ENCODE measurements at regions not wholly inside any gene's neighbourhood (a gene's known extent, or its start where the extent isn't known, plus 50 kb on each side); places are given as distances from the start of the nearest gene placed in this dataset.

DNA sequence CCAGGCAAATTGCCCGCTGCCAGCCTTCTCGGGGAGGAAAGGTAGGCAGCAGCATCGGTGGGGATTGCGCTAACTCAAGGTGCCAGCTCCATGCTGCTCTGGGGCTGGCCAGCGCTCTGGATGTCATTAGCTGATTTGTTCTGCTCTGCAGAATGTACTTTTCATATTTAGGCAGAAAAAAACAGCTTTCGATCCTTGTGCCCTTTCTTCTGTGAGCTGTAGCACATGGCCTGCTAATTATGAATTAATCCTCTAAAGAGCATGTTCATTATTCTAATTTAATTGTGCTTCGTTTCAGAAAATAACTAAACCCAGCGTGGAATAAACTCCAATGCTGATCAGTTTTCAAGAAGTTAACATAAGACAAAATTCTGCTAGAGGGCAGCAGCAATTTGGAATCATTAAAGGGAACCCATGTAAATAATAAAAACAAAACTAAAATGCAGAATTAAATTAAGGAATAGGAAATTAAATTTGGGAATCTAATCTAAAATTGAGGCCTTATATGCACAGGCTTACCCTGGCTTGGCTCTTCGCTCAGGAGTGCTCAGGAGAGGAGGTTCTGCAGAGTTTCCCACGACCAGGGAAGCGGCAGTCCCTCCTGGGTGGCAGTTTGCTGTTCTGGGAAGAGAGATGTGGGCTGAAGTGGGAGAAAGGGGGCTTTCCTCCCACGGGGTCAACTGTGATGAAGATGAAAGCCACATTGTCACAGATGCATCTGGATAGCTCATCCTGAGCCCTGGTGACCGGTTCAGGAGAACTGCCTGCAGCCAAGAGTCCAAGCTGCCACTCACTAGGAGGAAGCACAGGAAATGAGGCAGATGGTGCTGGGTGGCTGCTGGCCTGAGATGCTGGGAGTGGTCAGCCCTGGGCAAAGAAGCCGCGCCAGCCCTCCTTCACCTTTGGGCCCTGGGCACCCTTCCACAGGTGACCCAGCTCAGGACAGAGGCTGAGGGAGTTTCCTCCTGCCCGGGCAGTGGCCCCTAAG is 93.2 kb upstream of the PKDCC start:
- no peak for DNase-seq
- H3K4me3 ChIP-seq (ENCODE audit: insufficient read depth, low read depth, low read length): no peak overlapping the region
- no peaks in the 10 kb centered on the region for H3K36me3 ChIP-seq (replicated peaks; ENCODE audit: control insufficient read depth, insufficient read depth, low read length)
- no peaks in the 10 kb centered on the region for H3K27me3 ChIP-seq (ENCODE audit: control insufficient read depth, insufficient read depth, low read length)

- Histone ChIP-seq H3K36me3 (replicated peaks; ENCODE audit: control insufficient read depth, insufficient read depth, low read length) (no peaks in the 10 kb centered on the region), H3K27me3 (ENCODE audit: control insufficient read depth, insufficient read depth, low read length) (no peaks in the 10 kb centered on the region), H3K4me3 (ENCODE audit: insufficient read depth, low read depth, low read length) (no peak overlapping the region)
- no peak for DNase-seq
Measured at GRCh38 chr2:41955316-41956043, 92.3 kb upstream of the PKDCC start.

DNA sequence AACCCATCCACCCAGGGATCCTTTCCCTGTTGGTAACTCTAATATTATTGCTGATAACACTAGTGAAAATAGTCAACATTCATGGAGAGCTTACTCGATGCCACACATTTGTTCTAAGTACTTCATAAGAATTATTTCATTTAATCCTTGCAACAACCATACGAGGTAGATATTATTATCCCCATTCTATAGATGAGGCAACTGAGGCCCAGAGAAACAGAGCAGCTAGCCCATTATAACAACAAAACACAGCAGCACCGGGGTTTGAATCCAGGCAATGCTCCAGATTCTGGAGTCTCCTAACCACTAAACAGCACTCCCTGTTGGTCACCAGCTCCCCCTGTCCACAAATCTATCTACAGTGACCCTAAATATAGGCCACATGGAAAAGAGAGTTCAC is 90.4 kb upstream of the PKDCC start:
- H3K4me3 ChIP-seq (ENCODE audit: insufficient read depth, low read depth, low read length): no peak overlapping the region
- no peaks in the 10 kb centered on the region for H3K27me3 ChIP-seq (ENCODE audit: control insufficient read depth, insufficient read depth, low read length)
- H3K36me3 ChIP-seq (replicated peaks; ENCODE audit: control insufficient read depth, insufficient read depth, low read length): no peaks in the 10 kb centered on the region
- DNase-seq: no peak

GRCh38 chr2:41958251-41958650 is 89.6 kb upstream of the PKDCC start:
- H3K27me3 ChIP-seq (ENCODE audit: control insufficient read depth, insufficient read depth, low read length): no peaks in the 10 kb centered on the region
- DNase-seq: no peak
- no peaks in the 10 kb centered on the region for H3K36me3 ChIP-seq (replicated peaks; ENCODE audit: control insufficient read depth, insufficient read depth, low read length)
- no peak overlapping the region for H3K4me3 ChIP-seq (ENCODE audit: insufficient read depth, low read depth, low read length)

- no peak overlapping the region for H3K4me3 ChIP-seq (ENCODE audit: insufficient read depth, low read depth, low read length)
- no peaks in the 10 kb centered on the region for H3K36me3 ChIP-seq (replicated peaks; ENCODE audit: control insufficient read depth, insufficient read depth, low read length)
- no peak for DNase-seq
- no peaks in the 10 kb centered on the region for H3K27me3 ChIP-seq (ENCODE audit: control insufficient read depth, insufficient read depth, low read length)
Measured at GRCh38 chr2:41958775-41959174, 89.0 kb upstream of the PKDCC start.

GRCh38 chr2:41959760-41960159 is 88.1 kb upstream of the PKDCC start:
- H3K36me3 ChIP-seq (replicated peaks; ENCODE audit: control insufficient read depth, insufficient read depth, low read length): no peaks in the 10 kb centered on the region
- no peaks in the 10 kb centered on the region for H3K27me3 ChIP-seq (ENCODE audit: control insufficient read depth, insufficient read depth, low read length)
- no peak overlapping the region for H3K4me3 ChIP-seq (ENCODE audit: insufficient read depth, low read depth, low read length)
- DNase-seq: no peak

DNA sequence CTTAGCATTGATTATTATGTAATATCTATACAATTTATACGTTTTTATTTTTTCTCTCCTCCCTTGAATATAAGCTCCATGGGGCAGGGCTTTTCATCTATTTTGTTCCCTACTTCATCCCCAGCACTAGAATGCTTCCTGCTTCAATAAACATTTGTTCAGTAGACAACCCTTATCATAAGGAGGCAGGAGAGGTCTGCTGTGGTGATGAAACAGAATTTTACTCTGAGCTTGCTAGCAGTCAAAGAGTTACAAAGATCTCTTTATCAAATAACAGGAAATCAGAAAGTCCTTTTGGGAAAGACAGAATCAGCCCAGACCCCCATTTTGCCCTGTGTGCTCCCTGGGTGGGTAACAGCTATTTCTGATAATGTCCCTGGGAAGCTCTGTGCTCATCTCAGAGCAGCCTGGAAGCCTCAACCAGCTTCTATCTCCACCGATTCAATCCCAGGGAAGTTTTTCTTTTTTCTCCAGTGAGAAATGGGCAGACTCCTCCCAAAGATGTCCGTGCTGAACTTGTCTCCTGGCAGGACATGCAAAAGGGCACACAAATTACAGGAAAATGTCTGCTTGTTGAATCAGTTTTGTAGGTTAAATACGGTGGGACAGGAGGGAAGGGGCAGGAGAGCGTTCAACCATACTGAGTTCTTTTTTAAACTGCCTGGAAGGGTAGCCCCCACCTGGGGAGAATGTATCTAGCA is 84.7 kb upstream of the PKDCC start:
- Histone ChIP-seq H3K27me3 (ENCODE audit: control insufficient read depth, insufficient read depth, low read length) (peaks cover 1% of the 10 kb centered on the region; the same call in 1 of the 2 replicates), H3K4me3 (ENCODE audit: insufficient read depth, low read depth, low read length) (no peak overlapping the region), H3K36me3 (replicated peaks; ENCODE audit: control insufficient read depth, insufficient read depth, low read length) (no peaks in the 10 kb centered on the region)
- no peak for DNase-seq

GRCh38 chr2:41963661-41964525 is 83.9 kb upstream of the PKDCC start:
- peaks cover 1% of the 10 kb centered on the region; the same call in 1 of the 2 replicates for H3K27me3 ChIP-seq (ENCODE audit: control insufficient read depth, insufficient read depth, low read length)
- DNase-seq: peak; percentile 60
- no peak overlapping the region for H3K4me3 ChIP-seq (ENCODE audit: insufficient read depth, low read depth, low read length)
- H3K36me3 ChIP-seq (replicated peaks; ENCODE audit: control insufficient read depth, insufficient read depth, low read length): no peaks in the 10 kb centered on the region

DNA sequence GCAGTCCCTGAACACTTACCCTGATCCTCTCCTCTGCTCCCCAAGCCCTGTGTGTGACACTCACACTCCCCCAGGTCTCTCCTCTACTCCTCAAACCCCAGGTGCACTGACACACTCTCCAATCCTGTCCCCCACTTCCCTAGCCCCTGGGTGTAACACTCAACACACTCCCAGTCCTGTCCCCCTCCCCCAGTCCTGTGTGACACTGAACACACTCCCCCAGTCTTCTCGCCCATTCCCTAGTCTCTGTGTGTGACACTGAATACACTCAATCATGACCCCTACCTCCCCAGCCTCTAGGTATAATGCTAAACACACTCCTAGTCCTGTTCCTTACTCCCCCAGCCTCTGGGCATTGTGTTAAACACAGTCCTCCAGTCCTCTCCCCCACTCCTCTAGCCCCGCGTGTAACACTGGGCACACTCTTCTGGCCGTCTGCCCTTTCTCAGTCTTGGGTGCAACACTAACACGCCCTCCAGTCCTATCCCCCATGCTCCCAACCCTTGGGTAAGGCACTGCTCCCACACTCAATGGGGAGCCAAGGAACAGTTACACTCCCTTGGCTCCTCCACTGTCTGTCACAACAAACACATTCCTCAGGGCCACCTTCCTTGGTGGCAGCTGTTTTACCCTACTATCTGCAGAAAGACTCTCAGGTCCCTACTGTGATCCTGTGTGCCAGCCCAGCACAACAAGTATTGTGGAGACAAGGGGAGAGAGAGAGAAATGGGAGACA is 82.5 kb upstream of the PKDCC start:
- Histone ChIP-seq H3K4me3 (ENCODE audit: insufficient read depth, low read depth, low read length) (no peak overlapping the region), H3K27me3 (ENCODE audit: control insufficient read depth, insufficient read depth, low read length) (peaks cover 1% of the 10 kb centered on the region; the same call in 1 of the 2 replicates), H3K36me3 (replicated peaks; ENCODE audit: control insufficient read depth, insufficient read depth, low read length) (no peaks in the 10 kb centered on the region)
- DNase-seq: no peak

DNA sequence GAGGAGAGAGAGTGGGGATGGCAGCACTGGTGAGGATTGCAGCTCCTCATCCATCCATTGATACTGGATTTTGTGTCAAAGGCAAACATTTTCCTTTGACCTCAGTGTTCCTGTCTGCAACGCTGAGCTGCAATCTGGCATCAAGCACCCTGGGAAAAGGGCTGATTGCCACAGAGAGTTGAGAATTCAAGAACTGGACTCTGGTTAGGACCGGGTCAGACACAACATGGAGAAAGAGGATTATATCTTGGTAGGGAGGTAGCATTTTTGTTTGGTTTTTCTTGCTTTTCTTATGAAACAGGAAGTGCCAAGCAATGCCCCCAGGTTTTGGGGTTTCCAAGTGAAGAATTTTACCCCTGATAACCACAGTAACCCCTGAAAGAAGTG is 81.9 kb upstream of the PKDCC start:
- Histone ChIP-seq H3K4me3 (ENCODE audit: insufficient read depth, low read depth, low read length) (no peak overlapping the region), H3K27me3 (ENCODE audit: control insufficient read depth, insufficient read depth, low read length) (peaks cover 1% of the 10 kb centered on the region; the same call in 1 of the 2 replicates), H3K36me3 (replicated peaks; ENCODE audit: control insufficient read depth, insufficient read depth, low read length) (no peaks in the 10 kb centered on the region)
- no peak for DNase-seq

- Histone ChIP-seq H3K4me3 (ENCODE audit: insufficient read depth, low read depth, low read length) (no peak overlapping the region), H3K36me3 (replicated peaks; ENCODE audit: control insufficient read depth, insufficient read depth, low read length) (no peaks in the 10 kb centered on the region), H3K27me3 (ENCODE audit: control insufficient read depth, insufficient read depth, low read length) (peaks cover 1% of the 10 kb centered on the region; the same call in 1 of the 2 replicates)
- no peak for DNase-seq
Measured at GRCh38 chr2:41966431-41966893, 81.4 kb upstream of the PKDCC start.

DNA sequence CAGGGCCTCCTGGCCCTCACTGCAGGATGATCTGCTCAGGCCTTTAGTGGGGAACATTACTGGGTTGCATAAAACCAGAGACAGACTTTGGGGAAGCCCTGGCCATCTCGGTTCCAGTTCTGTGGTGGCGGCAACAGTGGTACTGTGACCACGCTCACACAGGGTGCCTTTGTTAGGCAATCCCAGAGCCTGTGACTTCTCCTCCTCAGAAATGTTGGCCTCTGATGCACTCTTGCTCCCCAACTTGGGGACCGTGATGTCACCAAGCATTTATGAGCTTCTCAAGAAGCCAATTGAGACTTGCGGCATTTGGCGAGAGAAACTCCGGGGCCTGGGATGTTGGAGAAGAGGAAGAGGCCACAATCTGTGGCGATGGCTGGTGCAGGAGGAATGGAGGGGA is 80.9 kb upstream of the PKDCC start:
- no peaks in the 10 kb centered on the region for H3K36me3 ChIP-seq (replicated peaks; ENCODE audit: control insufficient read depth, insufficient read depth, low read length)
- peaks cover 1% of the 10 kb centered on the region; the same call in 1 of the 2 replicates for H3K27me3 ChIP-seq (ENCODE audit: control insufficient read depth, insufficient read depth, low read length)
- no peak overlapping the region for H3K4me3 ChIP-seq (ENCODE audit: insufficient read depth, low read depth, low read length)
- no peak for DNase-seq

DNA sequence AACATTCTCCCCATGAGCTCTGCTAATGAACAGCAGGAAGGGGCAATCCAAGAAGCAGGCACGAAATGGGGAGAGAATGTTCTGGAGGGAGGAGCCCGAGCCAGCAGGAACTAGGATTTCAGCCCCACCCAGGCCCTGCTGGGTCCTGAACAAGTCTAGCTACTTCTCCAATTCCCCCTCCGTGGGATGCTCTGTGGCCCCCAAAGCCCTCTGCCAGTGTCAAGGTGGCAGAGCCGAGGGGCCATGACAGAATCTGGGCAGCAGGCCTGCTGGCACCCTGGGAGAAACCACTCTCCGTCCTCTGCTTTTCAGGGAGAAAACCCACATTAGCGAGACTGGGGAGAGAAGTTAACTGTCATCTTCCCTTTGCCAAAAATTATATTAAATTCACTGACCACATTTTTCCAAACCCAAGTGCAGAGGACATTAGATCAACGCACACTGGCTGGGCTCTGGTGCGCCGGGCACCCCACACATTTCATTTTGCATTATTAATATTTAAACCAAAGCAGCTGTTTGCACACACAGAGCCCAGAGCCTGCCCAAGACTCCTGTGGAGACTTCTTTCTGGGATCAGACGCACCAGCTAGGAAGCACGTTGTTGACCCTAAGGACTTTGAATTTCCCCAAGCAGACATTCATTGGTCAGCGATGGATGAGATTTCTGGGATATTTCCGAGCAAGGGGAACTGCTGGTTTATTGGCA is 80.2 kb upstream of the PKDCC start:
- peaks cover 1% of the 10 kb centered on the region; the same call in 1 of the 2 replicates for H3K27me3 ChIP-seq (ENCODE audit: control insufficient read depth, insufficient read depth, low read length)
- H3K36me3 ChIP-seq (replicated peaks; ENCODE audit: control insufficient read depth, insufficient read depth, low read length): no peaks in the 10 kb centered on the region
- no peak for DNase-seq
- no peak overlapping the region for H3K4me3 ChIP-seq (ENCODE audit: insufficient read depth, low read depth, low read length)
